HL-60/S4 treated with phorbol 12-myristate 13-acetate at 8.2 ng/mL for 4 days and 3 days (cell line): ENCODE measurements at regions not wholly inside any gene's neighbourhood (a gene's known extent, or its start where the extent isn't known, plus 50 kb on each side); places are given as distances from the start of the nearest gene placed in this dataset.

Source experiments
- in situ Hi-C: fragments of 300-500 bp; cut with MboI; formaldehyde crosslinking; loops from 2 replicates; pipeline ENCODE4 v1.15.0; 2022; ENCODE audit warnings: low sequenced_read_pairs

GRCh38 chr7:21084286-21084685 is 297.6 kb upstream of the SP8 start:
- in situ Hi-C loops, result no loop called here

- in situ Hi-C loops, result no loop called here
These were observed 300.0 kb upstream of the SP8 start for GRCh38 chr7:21086688-21087087.

- in situ Hi-C loops, result no loop called here
These were observed 303.0 kb upstream of the SP8 start for GRCh38 chr7:21089653-21090052.

GRCh38 chr7:21092766-21093702 is 306.3 kb upstream of the SP8 start:
- in situ Hi-C loops, result no loop called here

- in situ Hi-C loops, result no loop called here
These were observed 307.9 kb upstream of the SP8 start for GRCh38 chr7:21094589-21094988.

GRCh38 chr7:21099432-21099831 is 312.7 kb upstream of the SP8 start:
- in situ Hi-C loops, result no loop called here

GRCh38 chr7:21099955-21100354 is 313.3 kb upstream of the SP8 start:
- in situ Hi-C loops, result no loop called here

GRCh38 chr7:21101541-21101940 is 314.9 kb upstream of the SP8 start:
- in situ Hi-C loops, result no loop called here

- in situ Hi-C loops, result no loop called here
These were observed 316.9 kb upstream of the SP8 start for GRCh38 chr7:21103426-21104123.

- in situ Hi-C loops, result no loop called here
These were observed 317.4 kb upstream of the SP8 start for GRCh38 chr7:21104124-21104500.

GRCh38 chr7:21106296-21106732 is 319.6 kb upstream of the SP8 start:
- in situ Hi-C loops, result no loop called here

GRCh38 chr7:21107101-21107500 is 320.4 kb upstream of the SP8 start:
- in situ Hi-C loops, result no loop called here

GRCh38 chr7:21108182-21108581 is 319.7 kb upstream of the SP4 start:
- in situ Hi-C loops, result no loop called here

- in situ Hi-C loops, result no loop called here
These were observed 314.1 kb upstream of the SP4 start for GRCh38 chr7:21113609-21114415.

GRCh38 chr7:21123586-21123985 is 304.3 kb upstream of the SP4 start:
- in situ Hi-C loops, result no loop called here

- in situ Hi-C loops, result no loop called here
These were observed 302.6 kb upstream of the SP4 start for GRCh38 chr7:21125297-21125696.

- in situ Hi-C loops, result no loop called here
These were observed 299.6 kb upstream of the SP4 start for GRCh38 chr7:21128062-21128817.

- in situ Hi-C loops, result no loop called here
These were observed 296.0 kb upstream of the SP4 start for GRCh38 chr7:21131897-21132296.

GRCh38 chr7:21134631-21135030 is 293.3 kb upstream of the SP4 start:
- in situ Hi-C loops, result no loop called here

- in situ Hi-C loops, result no loop called here
These were observed 292.4 kb upstream of the SP4 start for GRCh38 chr7:21135437-21135836.

GRCh38 chr7:21137640-21138039 is 290.2 kb upstream of the SP4 start:
- in situ Hi-C loops, result no loop called here
